Neural progenitor cell (in vitro differentiated cells): ENCODE measurements at regions not wholly inside any gene's neighbourhood (a gene's known extent, or its start where the extent isn't known, plus 50 kb on each side); places are given as distances from the start of the nearest gene placed in this dataset.

ENCODE experiments used
- DNase-seq: peaks from one replicate; pipeline ENCODE4 v3.0.0-alpha.2; 2016; ENCODE audit warnings: low spot score
- H2AFZ ChIP-seq: fragments of 200-600 bp; sonication (generic); replicated peaks from 2 replicates; pipeline ENCODE4 v1.6.1; 2016; ENCODE audit warnings: antibody characterized with exemption
- H3F3A ChIP-seq: fragments of 200-600 bp; sonication (generic); 2 replicates; pipeline ENCODE4 v1.6.1; 2016; ENCODE audit warnings: antibody characterized with exemption, low read depth
- H3K27ac ChIP-seq: fragments of 200-600 bp; sonication (generic); 2 replicates; pipeline ENCODE4 v1.5.1; 2016; ENCODE audit warnings: mild to moderate bottlenecking
- H3K27me3 ChIP-seq: fragments of 200-600 bp; sonication (generic); 2 replicates; pipeline ENCODE4 v1.6.1; 2016; ENCODE audit warnings: mild to moderate bottlenecking, moderate library complexity
- H3K36me3 ChIP-seq: fragments of 200-600 bp; sonication (generic); 2 replicates; pipeline ENCODE4 v1.5.1; 2016
- H3K4me1 ChIP-seq: fragments of 200-600 bp; sonication (generic); 2 replicates; pipeline ENCODE4 v1.6.1; 2016; ENCODE audit warnings: mixed run types
- H3K4me2 ChIP-seq: fragments of 200-600 bp; sonication (generic); 2 replicates; pipeline ENCODE4 v1.6.1; 2016
- H3K4me3 ChIP-seq: fragments of 200-600 bp; sonication (generic); 2 replicates; pipeline ENCODE4 v1.5.1; 2016
- H3K79me2 ChIP-seq: fragments of 200-600 bp; sonication (generic); 2 replicates; pipeline ENCODE4 v1.6.1; 2016; ENCODE audit warnings: low read depth
- H3K9ac ChIP-seq: fragments of 200-600 bp; sonication (generic); 2 replicates; pipeline ENCODE4 v1.6.1; 2016
- H3K9me3 ChIP-seq: fragments of 200-600 bp; sonication (generic); 2 replicates; pipeline ENCODE4 v1.5.1; 2016; ENCODE audit warnings: low read depth
- H4K20me1 ChIP-seq: fragments of 200-600 bp; sonication (generic); 2 replicates; pipeline ENCODE4 v1.6.1; 2016; ENCODE audit warnings: low read depth
- H3K27ac Mint-ChIP-seq: 3 replicates; pipeline ENCODE4 v1.8.0; 2021; ENCODE audit warnings: mixed read lengths
- H3K27me3 Mint-ChIP-seq: 2 replicates; pipeline ENCODE4 v1.8.0; 2022; ENCODE audit warnings: low read depth, mild to moderate bottlenecking, inconsistent platforms, moderate library complexity, mixed read lengths; ENCODE audit not compliant: insufficient read depth
- H3K36me3 Mint-ChIP-seq: 3 replicates; pipeline ENCODE4 v1.8.0; 2021; ENCODE audit warnings: mixed read lengths
- H3K4me1 Mint-ChIP-seq: 3 replicates; pipeline ENCODE4 v1.8.0; 2021; ENCODE audit warnings: mixed read lengths
- H3K4me3 Mint-ChIP-seq: 3 replicates; pipeline ENCODE4 v1.8.0; 2021; ENCODE audit warnings: mild to moderate bottlenecking, moderate library complexity, mixed read lengths
- H3K9me3 Mint-ChIP-seq: 3 replicates; pipeline ENCODE4 v1.8.0; 2020; ENCODE audit warnings: mixed read lengths
- EZH2 ChIP-seq: fragments of 200-600 bp; sonication (generic); IDR thresholded peaks from 2 replicates; pipeline ENCODE4 v1.6.1; 2017; ENCODE audit warnings: antibody characterized with exemption, mild to moderate bottlenecking, moderate library complexity
- EZH2phosphoT487 ChIP-seq: fragments of 200-600 bp; sonication (generic); IDR thresholded peaks from 2 replicates; pipeline ENCODE4 v1.6.1; 2017; ENCODE audit warnings: antibody characterized with exemption
- TF ChIP-seq, protein P1 (sequence below): fragments of 200-600 bp; sonication (generic); IDR thresholded peaks from 2 replicates; pipeline ENCODE4 v1.5.1; 2017; ENCODE audit warnings: antibody characterized with exemption, mild to moderate bottlenecking

DNA sequence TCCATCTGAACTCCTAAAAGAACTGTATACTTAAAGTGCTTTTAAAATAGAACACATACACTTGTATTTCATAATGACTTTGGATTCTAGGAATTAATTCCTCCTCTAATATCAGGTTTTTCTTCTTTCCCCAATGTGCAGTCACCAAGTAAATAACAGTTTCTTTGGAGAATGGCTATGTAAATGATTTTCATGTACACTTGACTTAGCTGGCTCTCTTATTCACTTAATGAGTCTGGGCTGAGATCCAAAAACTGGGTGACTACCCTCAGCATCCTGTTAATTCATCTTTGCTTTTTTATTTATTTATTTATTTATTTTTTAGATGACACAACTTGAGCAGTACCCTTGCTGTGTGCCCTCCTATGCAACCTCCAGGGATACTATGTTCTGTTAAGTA lies 1003.7 kb downstream of the SLITRK1 start:
- no peak overlapping the region for H3K27ac Mint-ChIP-seq
- no peaks in the 10 kb centered on the region for H3K27me3 Mint-ChIP-seq
- no peak for TF ChIP-seq EZH2
- no peak for TF ChIP-seq EZH2phosphoT487
- TF ChIP-seq, protein P1, sequence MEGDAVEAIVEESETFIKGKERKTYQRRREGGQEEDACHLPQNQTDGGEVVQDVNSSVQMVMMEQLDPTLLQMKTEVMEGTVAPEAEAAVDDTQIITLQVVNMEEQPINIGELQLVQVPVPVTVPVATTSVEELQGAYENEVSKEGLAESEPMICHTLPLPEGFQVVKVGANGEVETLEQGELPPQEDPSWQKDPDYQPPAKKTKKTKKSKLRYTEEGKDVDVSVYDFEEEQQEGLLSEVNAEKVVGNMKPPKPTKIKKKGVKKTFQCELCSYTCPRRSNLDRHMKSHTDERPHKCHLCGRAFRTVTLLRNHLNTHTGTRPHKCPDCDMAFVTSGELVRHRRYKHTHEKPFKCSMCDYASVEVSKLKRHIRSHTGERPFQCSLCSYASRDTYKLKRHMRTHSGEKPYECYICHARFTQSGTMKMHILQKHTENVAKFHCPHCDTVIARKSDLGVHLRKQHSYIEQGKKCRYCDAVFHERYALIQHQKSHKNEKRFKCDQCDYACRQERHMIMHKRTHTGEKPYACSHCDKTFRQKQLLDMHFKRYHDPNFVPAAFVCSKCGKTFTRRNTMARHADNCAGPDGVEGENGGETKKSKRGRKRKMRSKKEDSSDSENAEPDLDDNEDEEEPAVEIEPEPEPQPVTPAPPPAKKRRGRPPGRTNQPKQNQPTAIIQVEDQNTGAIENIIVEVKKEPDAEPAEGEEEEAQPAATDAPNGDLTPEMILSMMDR, result no peak
- Histone ChIP-seq H3K36me3 (no peaks in the 10 kb centered on the region), H3K79me2 (no peaks in the 10 kb centered on the region), H2AFZ (no peak overlapping the region), H3K27ac (no peak overlapping the region), H3K27me3 (no peaks in the 10 kb centered on the region), H3K4me1 (peaks cover 7% of the 10 kb centered on the region), H3K9me3 (no peaks in the 10 kb centered on the region), H3K4me2 (no peak overlapping the region), H3F3A (no peaks in the 10 kb centered on the region), H3K4me3 (no peak overlapping the region), H3K9ac (no peak overlapping the region), H4K20me1 (no peaks in the 10 kb centered on the region)
- H3K4me1 Mint-ChIP-seq, result peaks cover 3% of the 10 kb centered on the region
- H3K9me3 Mint-ChIP-seq, result no peaks in the 10 kb centered on the region
- DNase-seq, result no peak
- H3K4me3 Mint-ChIP-seq, result no peak overlapping the region
- H3K36me3 Mint-ChIP-seq, result no peaks in the 10 kb centered on the region

DNA sequence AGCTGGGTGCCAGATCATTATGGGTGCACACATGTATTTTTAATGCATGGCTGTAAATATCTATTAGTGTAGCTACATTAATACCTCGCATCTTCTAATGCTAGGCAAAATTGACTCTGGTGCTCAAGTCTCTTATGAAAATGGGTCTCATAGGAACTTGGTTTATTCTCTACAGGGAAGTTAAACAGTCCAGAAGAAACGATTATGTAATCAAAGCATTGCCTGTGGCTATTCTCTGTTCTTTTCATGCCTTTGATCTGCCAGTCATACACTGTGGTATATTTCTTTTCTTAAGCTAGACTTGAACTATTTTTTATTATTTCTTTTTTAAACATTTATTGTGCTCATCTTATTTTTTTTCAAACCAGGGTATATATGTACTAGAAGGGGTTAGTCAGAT lies 1015.0 kb downstream of the SLITRK1 start:
- Histone ChIP-seq H3K4me2 (no peak overlapping the region), H3K4me3 (no peak overlapping the region), H3K9me3 (no peaks in the 10 kb centered on the region), H3K4me1 (no peaks in the 10 kb centered on the region), H4K20me1 (no peaks in the 10 kb centered on the region), H3K36me3 (no peaks in the 10 kb centered on the region), H3K27ac (no peak overlapping the region), H3K9ac (no peak overlapping the region), H3K79me2 (no peaks in the 10 kb centered on the region), H3K27me3 (no peaks in the 10 kb centered on the region), H2AFZ (no peak overlapping the region), H3F3A (no peaks in the 10 kb centered on the region)
- H3K9me3 Mint-ChIP-seq, result no peaks in the 10 kb centered on the region
- TF ChIP-seq EZH2 (no peak), EZH2phosphoT487 (no peak)
- TF ChIP-seq, protein P1, result no peak
- no peaks in the 10 kb centered on the region for H3K36me3 Mint-ChIP-seq
- H3K27me3 Mint-ChIP-seq, result no peaks in the 10 kb centered on the region
- H3K4me1 Mint-ChIP-seq, result peaks cover 2% of the 10 kb centered on the region
- no peak for DNase-seq
- no peak overlapping the region for H3K27ac Mint-ChIP-seq
- no peak overlapping the region for H3K4me3 Mint-ChIP-seq

DNA sequence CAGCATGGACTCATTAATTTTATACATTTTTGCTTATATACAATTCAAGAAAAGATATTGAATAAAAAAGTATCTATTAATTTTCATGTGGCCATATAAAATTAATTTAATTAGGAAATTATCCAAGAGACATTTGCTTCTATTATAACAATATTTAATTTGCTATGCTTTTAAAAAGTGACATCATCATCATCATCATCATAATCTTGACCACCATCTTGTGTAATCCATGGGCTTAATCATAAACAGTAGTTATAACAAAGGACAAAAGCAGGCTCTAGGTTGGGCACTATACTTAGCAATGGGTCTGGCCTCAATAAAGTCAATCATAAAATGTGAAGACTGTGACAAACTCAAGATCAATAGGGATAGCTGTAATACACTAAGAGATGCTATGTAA lies 1031.6 kb downstream of the SLITRK1 start:
- no peaks in the 10 kb centered on the region for H3K36me3 Mint-ChIP-seq
- TF ChIP-seq, protein P1, result no peak
- TF ChIP-seq EZH2, result no peak
- no peak for TF ChIP-seq EZH2phosphoT487
- Histone ChIP-seq H3K4me1 (no peaks in the 10 kb centered on the region), H3K79me2 (no peaks in the 10 kb centered on the region), H3K4me2 (no peak overlapping the region), H3K27me3 (no peaks in the 10 kb centered on the region), H4K20me1 (no peaks in the 10 kb centered on the region), H3K36me3 (no peaks in the 10 kb centered on the region), H2AFZ (no peak overlapping the region), H3K4me3 (no peak overlapping the region), H3K27ac (no peak overlapping the region), H3F3A (no peaks in the 10 kb centered on the region), H3K9ac (no peak overlapping the region), H3K9me3 (no peaks in the 10 kb centered on the region)
- no peaks in the 10 kb centered on the region for H3K9me3 Mint-ChIP-seq
- no peak overlapping the region for H3K4me3 Mint-ChIP-seq
- no peaks in the 10 kb centered on the region for H3K4me1 Mint-ChIP-seq
- H3K27ac Mint-ChIP-seq, result no peak overlapping the region
- H3K27me3 Mint-ChIP-seq, result no peaks in the 10 kb centered on the region
- DNase-seq, result no peak

DNA sequence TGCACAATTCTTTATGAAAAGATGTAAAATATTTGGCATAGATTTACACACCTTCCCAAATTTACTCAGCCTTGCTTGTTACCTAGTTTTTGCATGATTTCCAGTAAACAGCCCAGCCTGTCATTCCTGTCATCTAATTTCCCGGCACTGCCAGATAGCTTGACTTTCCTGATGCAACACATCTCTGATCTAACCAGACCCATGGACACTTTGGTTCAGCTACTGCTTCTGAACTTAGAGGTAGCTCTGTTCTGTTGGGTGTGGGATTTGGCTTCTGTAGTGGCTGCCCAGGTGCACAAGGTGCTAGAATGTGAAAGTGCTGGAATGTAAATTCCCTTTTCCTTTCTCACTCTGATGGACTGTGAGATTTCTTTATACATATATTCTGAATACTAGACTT lies 1033.5 kb downstream of the SLITRK1 start:
- TF ChIP-seq EZH2 (no peak), EZH2phosphoT487 (no peak)
- TF ChIP-seq, protein P1, result no peak
- DNase-seq, result no peak
- Histone ChIP-seq H3K27ac (no peak overlapping the region), H3K4me3 (no peak overlapping the region), H3K9ac (no peak overlapping the region), H3K4me1 (no peaks in the 10 kb centered on the region), H3K9me3 (no peaks in the 10 kb centered on the region), H3K4me2 (no peak overlapping the region), H3K36me3 (no peaks in the 10 kb centered on the region), H3K27me3 (no peaks in the 10 kb centered on the region), H4K20me1 (no peaks in the 10 kb centered on the region), H3F3A (no peaks in the 10 kb centered on the region), H3K79me2 (no peaks in the 10 kb centered on the region), H2AFZ (no peak overlapping the region)
- no peak overlapping the region for H3K4me3 Mint-ChIP-seq
- no peaks in the 10 kb centered on the region for H3K36me3 Mint-ChIP-seq
- no peak overlapping the region for H3K27ac Mint-ChIP-seq
- H3K4me1 Mint-ChIP-seq, result no peaks in the 10 kb centered on the region
- no peaks in the 10 kb centered on the region for H3K27me3 Mint-ChIP-seq
- no peaks in the 10 kb centered on the region for H3K9me3 Mint-ChIP-seq
